GM12865 (cell line): ENCODE measurements at regions not wholly inside any gene's neighbourhood (a gene's known extent, or its start where the extent isn't known, plus 50 kb on each side); places are given as distances from the start of the nearest gene placed in this dataset.

Experiments
- DNase-seq: peaks from one replicate; pipeline ENCODE4 v3.0.0; 2010; ENCODE audit warnings: low read depth
- H3K4me3 ChIP-seq: 2 replicates; pipeline ENCODE4 v1.5.1; 2011; ENCODE audit warnings: mild to moderate bottlenecking, low read depth, low read length, control low read depth
- CTCF ChIP-seq: IDR thresholded peaks from 2 replicates; pipeline ENCODE4 v1.5.1; 2011; ENCODE audit warnings: low read length, control low read depth, low read depth, inconsistent platforms; ENCODE audit not compliant: insufficient read depth; ENCODE audit errors: missing control alignments

GRCh38 chr13:106129993-106130392 is 405.5 kb downstream of the EFNB2 start:
- TF ChIP-seq CTCF = no peak
- no peak for DNase-seq
- H3K4me3 ChIP-seq = no peak overlapping the region

GRCh38 chr13:106129273-106129672 is 406.2 kb downstream of the EFNB2 start:
- no peak for DNase-seq
- TF ChIP-seq CTCF = no peak
- no peak overlapping the region for H3K4me3 ChIP-seq

DNA sequence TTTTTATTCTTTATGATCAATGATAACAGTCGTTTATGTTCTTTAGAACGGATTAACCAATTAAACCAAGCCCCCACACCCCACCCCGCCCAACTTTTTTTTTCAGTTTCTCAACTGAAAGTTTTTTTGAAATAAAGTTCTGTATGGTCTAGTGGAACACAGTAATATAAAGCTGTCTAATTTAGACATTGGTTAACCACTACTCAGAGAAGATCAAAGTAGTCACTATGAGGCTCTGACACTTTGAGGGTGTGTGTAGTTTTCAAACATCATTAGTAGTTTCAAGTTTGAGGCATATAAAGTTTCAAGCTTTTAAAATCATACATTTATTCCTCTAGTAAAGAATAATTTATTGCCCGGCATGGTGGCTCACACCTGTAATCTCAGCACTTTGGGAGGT is 413.2 kb downstream of the EFNB2 start:
- DNase-seq = no peak
- TF ChIP-seq CTCF = no peak
- no peak overlapping the region for H3K4me3 ChIP-seq

GRCh38 chr13:106121173-106121754 is 414.2 kb downstream of the EFNB2 start:
- TF ChIP-seq CTCF = no peak
- DNase-seq = no peak
- no peak overlapping the region for H3K4me3 ChIP-seq

GRCh38 chr13:106118996-106119395 is 416.5 kb downstream of the EFNB2 start:
- TF ChIP-seq CTCF = no peak
- DNase-seq = no peak
- no peak overlapping the region for H3K4me3 ChIP-seq

- DNase-seq = no peak
- H3K4me3 ChIP-seq = no peak overlapping the region
- TF ChIP-seq CTCF = no peak
Observed at GRCh38 chr13:106118050-106118449, 417.4 kb downstream of the EFNB2 start.

GRCh38 chr13:106117640-106118039 is 417.8 kb downstream of the EFNB2 start:
- no peak for DNase-seq
- no peak overlapping the region for H3K4me3 ChIP-seq
- TF ChIP-seq CTCF = no peak
